Thoracic aorta (tissue), 2 donors: ENCODE measurements at regions not wholly inside any gene's neighbourhood (a gene's known extent, or its start where the extent isn't known, plus 50 kb on each side); places are given as distances from the start of the nearest gene placed in this dataset.

ENCODE experiments used
- ATAC-seq: fragments of 150-250 bp; one replicate; pipeline ENCODE4 v1.8.0; 2017; ENCODE audit warnings: low read depth; ENCODE audit not compliant: insufficient number of reproducible peaks, low FRiP score
- DNase-seq: peaks from one replicate; pipeline ENCODE4 v3.0.0-alpha.2; 2020; ENCODE audit warnings: low spot score
- H3K27ac ChIP-seq, 2 donors: fragments of 200-600 bp; sonication (generic); 1 replicate in 1 of 2; 2 replicates in 1 of 2; pipeline ENCODE4 v1.5.1; 2016; ENCODE audit warnings: mild to moderate bottlenecking in 2 of 2, moderate library complexity in 2 of 2
- H3K27me3 ChIP-seq: fragments of 200-600 bp; sonication (generic); replicated peaks from 2 replicates; pipeline ENCODE4 v1.6.0; 2016; ENCODE audit warnings: mild to moderate bottlenecking; ENCODE audit not compliant: insufficient read depth
- H3K36me3 ChIP-seq: fragments of 200-600 bp; sonication (generic); one replicate; pipeline ENCODE4 v1.5.1; 2016
- H3K4me1 ChIP-seq, 2 donors: fragments of 200-600 bp; sonication (generic); 1 replicate in 1 of 2; 2 replicates in 1 of 2; pipeline versions ENCODE4 v1.5.1 to v1.6.0; 2016; ENCODE audit warnings: low read depth in 2 of 2, mild to moderate bottlenecking in 1 of 2; ENCODE audit not compliant: control insufficient read depth in 1 of 2
- H3K4me3 ChIP-seq: fragments of 200-600 bp; sonication (generic); 2 replicates; pipeline ENCODE4 v1.5.1; 2016; ENCODE audit warnings: mild to moderate bottlenecking
- H3K9me3 ChIP-seq: fragments of 200-600 bp; sonication (generic); 2 replicates; pipeline ENCODE4 v1.5.1; 2016
- CTCF ChIP-seq: fragments of 200-600 bp; sonication (generic); IDR thresholded peaks from one replicate; pipeline ENCODE4 v1.5.1; 2019; ENCODE audit warnings: antibody characterized with exemption

DNA sequence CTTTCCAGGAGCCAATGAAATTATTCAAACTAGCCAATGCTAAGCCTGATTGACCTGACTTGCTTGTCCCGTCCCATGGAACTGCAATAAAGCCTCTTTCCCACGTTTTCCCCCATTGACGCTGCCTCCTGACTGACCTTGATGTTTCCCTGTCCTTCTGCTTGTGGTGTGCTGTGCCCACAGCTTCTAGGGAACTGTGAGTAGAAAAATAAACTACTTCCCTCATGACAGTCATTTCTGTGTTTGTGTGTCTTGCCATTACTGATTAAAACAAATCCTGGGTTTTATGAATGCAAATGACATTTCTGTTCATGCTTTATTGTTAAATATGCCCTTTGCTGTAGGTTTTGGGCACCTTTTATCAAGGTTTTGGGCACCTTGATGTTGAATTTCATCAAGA is 91.3 kb upstream of the ABI1 start:
- H3K4me3 ChIP-seq, result no peak overlapping the region
- H3K4me1 ChIP-seq, result no peaks in the 10 kb centered on the region
- ATAC-seq (no peak), DNase-seq (no peak)
- no peak overlapping the region for H3K27ac ChIP-seq
- no peaks in the 10 kb centered on the region for H3K36me3 ChIP-seq
- TF ChIP-seq CTCF, result no peak
- no peaks in the 10 kb centered on the region for H3K27me3 ChIP-seq
- H3K9me3 ChIP-seq, result no peaks in the 10 kb centered on the region

GRCh38 chr10:26951650-26952049 is 90.9 kb upstream of the ABI1 start:
- Histone ChIP-seq H3K27ac (no peak overlapping the region), H3K4me1 (no peaks in the 10 kb centered on the region), H3K9me3 (no peaks in the 10 kb centered on the region), H3K27me3 (no peaks in the 10 kb centered on the region), H3K4me3 (no peak overlapping the region), H3K36me3 (no peaks in the 10 kb centered on the region)
- ATAC-seq (no peak), DNase-seq (no peak)
- TF ChIP-seq CTCF, result no peak

- H3K4me3 ChIP-seq, result no peak overlapping the region
- DNase-seq (no peak), ATAC-seq (no peak)
Observed at GRCh38 chr10:26950934-26951333, 90.2 kb upstream of the ABI1 start.

DNA sequence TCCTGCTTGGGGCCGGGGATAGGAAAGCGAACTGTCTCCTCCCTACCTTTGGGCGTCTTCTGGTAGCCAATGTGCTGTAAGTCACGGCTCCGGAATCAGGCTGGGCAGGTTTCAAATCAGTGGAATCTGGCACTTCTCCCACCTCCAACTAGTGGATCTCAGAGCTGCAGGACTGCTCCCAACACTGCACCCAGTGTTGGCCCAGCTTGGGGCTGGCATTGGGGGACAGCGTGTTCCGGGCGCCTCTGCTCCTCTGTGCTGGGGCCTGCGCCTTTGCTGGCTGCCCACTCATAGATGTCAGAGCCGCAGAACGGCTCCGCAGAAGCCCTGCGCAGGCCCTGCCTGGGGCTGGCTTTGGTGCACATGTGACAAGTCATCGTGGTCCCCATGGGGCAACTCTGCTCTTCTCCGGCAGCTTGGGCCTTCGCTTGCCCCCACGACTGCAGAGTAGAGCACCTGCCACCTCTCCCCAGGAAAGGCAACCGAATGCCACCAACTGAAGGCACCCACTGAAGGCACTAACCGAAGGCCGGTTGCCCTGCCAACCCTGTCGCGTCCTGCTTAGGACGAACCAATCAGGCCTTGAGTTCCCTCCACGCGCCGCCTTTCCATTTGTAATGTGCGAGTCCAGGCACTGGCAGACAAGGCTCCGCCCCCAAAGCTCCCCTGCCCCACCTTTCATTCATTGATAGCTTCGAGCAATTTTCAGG is 85.5 kb upstream of the ABI1 start:
- no peaks in the 10 kb centered on the region for H3K36me3 ChIP-seq

More at GRCh38 chr10:26950934-26951333, 90.2 kb upstream of the ABI1 start:
- no peak for TF ChIP-seq CTCF
- Histone ChIP-seq H3K27me3 (no peaks in the 10 kb centered on the region), H3K9me3 (no peaks in the 10 kb centered on the region), H3K27ac (no peak overlapping the region), H3K4me1 (no peaks in the 10 kb centered on the region), H3K36me3 (no peaks in the 10 kb centered on the region)

More for the DNA sequence above, 85.5 kb upstream of the ABI1 start:
- DNase-seq, result no peak
- TF ChIP-seq CTCF, result no peak
- Histone ChIP-seq H3K4me3 (no peak overlapping the region), H3K27me3 (no peaks in the 10 kb centered on the region), H3K9me3 (no peaks in the 10 kb centered on the region), H3K4me1 (no peaks in the 10 kb centered on the region), H3K27ac (no peak overlapping the region)
- ATAC-seq, result no peak
